ENCODE measurements at regions not wholly inside any gene's neighbourhood (a gene's known extent, or its start where the extent isn't known, plus 50 kb on each side); places are given as distances from the start of the nearest gene placed in this dataset.

GRCh38 chr18:43442131-43442530, 164.8 kb upstream of the SYT4 start:
- TF ChIP-seq CTCF (IDR thresholded peaks at IDR 0.05) (no peak), POLR2A (IDR thresholded peaks at IDR 0.05) (no peak)

Measured in Peyer's patch (tissue), 4 donors.